22Rv1 (cell line): ENCODE measurements at regions not wholly inside any gene's neighbourhood (a gene's known extent, or its start where the extent isn't known, plus 50 kb on each side); places are given as distances from the start of the nearest gene placed in this dataset.
"Not testable (repeated sequence)": the region's sequence is repeated elsewhere in the genome, so short reads cannot be mapped to it uniquely, and the experiment has no call there.

ENCODE experiments used
- H3K27ac ChIP-seq: fragments of 450-650 bp; 2 replicates; pipeline ENCODE4 v1.5.1; 2017
- CTCF ChIP-seq: fragments of 450-650 bp; IDR thresholded peaks from 2 replicates; pipeline ENCODE4 v1.5.1; 2017; ENCODE audit warnings: mild to moderate bottlenecking
- ZFX ChIP-seq: fragments of 450-650 bp; IDR thresholded peaks from 2 replicates; pipeline ENCODE4 v1.6.1; 2017; ENCODE audit warnings: antibody characterized with exemption, borderline replicate concordance

- TF ChIP-seq CTCF: no peak
- TF ChIP-seq ZFX: no peak
- no peak overlapping the region for H3K27ac ChIP-seq
Measured at GRCh38 chr13:109408591-109409382, 377.6 kb downstream of the IRS2 start.

GRCh38 chr13:109406376-109406992, 379.9 kb downstream of the IRS2 start:
- H3K27ac ChIP-seq: no peak overlapping the region
- no peak for TF ChIP-seq ZFX
- TF ChIP-seq CTCF: no peak

GRCh38 chr13:109403012-109403421, 383.4 kb downstream of the IRS2 start:
- H3K27ac ChIP-seq: no peak overlapping the region
- no peak for TF ChIP-seq ZFX
- TF ChIP-seq CTCF: no peak

GRCh38 chr13:109401891-109402290, 384.5 kb downstream of the IRS2 start:
- H3K27ac ChIP-seq: no peak overlapping the region
- TF ChIP-seq CTCF: no peak
- no peak for TF ChIP-seq ZFX

- TF ChIP-seq ZFX (no peak), CTCF (no peak)
Measured at GRCh38 chr13:109401307-109401706, 385.1 kb downstream of the IRS2 start.

GRCh38 chr13:109400624-109401257, 385.6 kb downstream of the IRS2 start:
- no peak for TF ChIP-seq ZFX
- TF ChIP-seq CTCF: no peak

More at GRCh38 chr13:109401307-109401706, 385.1 kb downstream of the IRS2 start:
- no peak overlapping the region for H3K27ac ChIP-seq

GRCh38 chr13:109400209-109400608, 386.2 kb downstream of the IRS2 start:
- TF ChIP-seq ZFX (no peak), CTCF (no peak)
- H3K27ac ChIP-seq: no peak overlapping the region

More at GRCh38 chr13:109400624-109401257, 385.6 kb downstream of the IRS2 start:
- H3K27ac ChIP-seq: no peak overlapping the region

GRCh38 chr13:109398071-109398470, 388.3 kb downstream of the IRS2 start:
- not testable (repeated sequence) for H3K27ac ChIP-seq
